HFF-Myc (cell line): ENCODE measurements at regions not wholly inside any gene's neighbourhood (a gene's known extent, or its start where the extent isn't known, plus 50 kb on each side); places are given as distances from the start of the nearest gene placed in this dataset.

Source experiments
- DNase-seq: peaks from one replicate; pipeline ENCODE4 v3.0.0-alpha.2; 2011; ENCODE audit warnings: low read depth; ENCODE audit errors: extremely low read depth
- H3K4me3 ChIP-seq: replicated peaks from 2 replicates; pipeline ENCODE4 v1.5.1; 2011; ENCODE audit warnings: low read depth, mild to moderate bottlenecking, control low read depth, low read length
- TF ChIP-seq, protein P1 (sequence below): IDR thresholded peaks from 2 replicates; pipeline ENCODE4 v1.5.1; 2012; ENCODE audit warnings: mild to moderate bottlenecking, low read depth, low read length, control low read depth; ENCODE audit errors: missing control alignments

DNA sequence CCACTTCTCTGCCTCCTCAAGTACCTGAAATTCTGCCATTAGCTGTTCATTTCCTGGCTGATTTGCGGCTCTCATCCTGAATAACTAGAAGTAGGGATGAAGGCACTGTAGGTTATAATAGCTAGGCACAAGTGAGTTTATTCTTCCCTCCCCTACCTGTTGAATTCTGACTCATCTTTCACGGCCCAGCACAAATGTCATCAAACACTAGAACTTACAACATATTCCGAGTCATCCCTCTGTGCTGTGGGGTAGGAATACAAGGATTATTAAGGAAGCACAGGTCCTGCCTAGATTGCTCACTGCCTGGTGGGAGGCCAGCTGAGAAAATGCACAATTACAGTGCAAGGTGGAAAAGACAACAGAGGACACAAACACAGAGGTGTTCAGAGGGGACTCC lies 103.7 kb upstream of the ASIC2 start:
- TF ChIP-seq, protein P1, sequence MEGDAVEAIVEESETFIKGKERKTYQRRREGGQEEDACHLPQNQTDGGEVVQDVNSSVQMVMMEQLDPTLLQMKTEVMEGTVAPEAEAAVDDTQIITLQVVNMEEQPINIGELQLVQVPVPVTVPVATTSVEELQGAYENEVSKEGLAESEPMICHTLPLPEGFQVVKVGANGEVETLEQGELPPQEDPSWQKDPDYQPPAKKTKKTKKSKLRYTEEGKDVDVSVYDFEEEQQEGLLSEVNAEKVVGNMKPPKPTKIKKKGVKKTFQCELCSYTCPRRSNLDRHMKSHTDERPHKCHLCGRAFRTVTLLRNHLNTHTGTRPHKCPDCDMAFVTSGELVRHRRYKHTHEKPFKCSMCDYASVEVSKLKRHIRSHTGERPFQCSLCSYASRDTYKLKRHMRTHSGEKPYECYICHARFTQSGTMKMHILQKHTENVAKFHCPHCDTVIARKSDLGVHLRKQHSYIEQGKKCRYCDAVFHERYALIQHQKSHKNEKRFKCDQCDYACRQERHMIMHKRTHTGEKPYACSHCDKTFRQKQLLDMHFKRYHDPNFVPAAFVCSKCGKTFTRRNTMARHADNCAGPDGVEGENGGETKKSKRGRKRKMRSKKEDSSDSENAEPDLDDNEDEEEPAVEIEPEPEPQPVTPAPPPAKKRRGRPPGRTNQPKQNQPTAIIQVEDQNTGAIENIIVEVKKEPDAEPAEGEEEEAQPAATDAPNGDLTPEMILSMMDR, result no peak
- DNase-seq, result no peak
- no peak overlapping the region for H3K4me3 ChIP-seq

DNA sequence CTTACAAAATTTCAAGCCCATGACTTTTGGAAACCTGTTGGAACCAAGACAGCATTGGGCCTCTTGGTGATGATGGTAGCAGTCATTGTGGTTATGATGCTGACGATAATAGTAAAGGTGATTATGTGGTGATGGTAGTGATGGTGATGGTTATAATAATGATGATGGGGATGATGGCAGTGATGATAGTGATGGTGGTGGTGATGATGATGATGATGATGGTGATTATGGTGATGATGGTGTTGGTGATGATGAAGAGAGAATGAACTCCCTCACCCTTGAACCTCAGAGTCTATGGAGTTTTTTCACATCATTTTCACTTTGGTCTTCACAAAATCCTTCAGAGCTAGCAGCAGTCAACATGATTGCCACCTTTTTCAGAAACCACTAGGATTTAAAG lies 105.3 kb upstream of the ASIC2 start:
- no peak for DNase-seq
- H3K4me3 ChIP-seq, result no peak overlapping the region
- TF ChIP-seq, protein P1, result no peak

DNA sequence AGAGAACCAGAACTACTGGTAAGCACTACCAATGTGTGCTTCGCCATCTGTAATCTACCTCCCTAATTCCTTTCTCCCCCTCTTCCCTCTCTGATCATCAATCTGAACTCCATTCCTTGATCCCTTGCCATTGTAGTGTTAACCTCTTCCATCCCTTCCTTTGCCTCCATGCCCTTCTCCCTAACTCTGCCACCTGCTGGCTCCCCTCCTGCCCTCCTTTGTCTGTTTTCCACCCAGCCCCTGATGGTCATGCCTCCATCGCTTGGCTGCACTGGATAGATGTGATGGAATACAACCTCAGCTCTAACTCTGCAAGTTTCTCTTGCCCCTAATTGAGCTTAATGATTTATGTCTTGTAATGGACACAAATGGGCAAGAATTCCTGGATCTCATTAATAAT lies 108.2 kb upstream of the ASIC2 start:
- TF ChIP-seq, protein P1, result no peak
- no peak for DNase-seq
- no peak overlapping the region for H3K4me3 ChIP-seq

DNA sequence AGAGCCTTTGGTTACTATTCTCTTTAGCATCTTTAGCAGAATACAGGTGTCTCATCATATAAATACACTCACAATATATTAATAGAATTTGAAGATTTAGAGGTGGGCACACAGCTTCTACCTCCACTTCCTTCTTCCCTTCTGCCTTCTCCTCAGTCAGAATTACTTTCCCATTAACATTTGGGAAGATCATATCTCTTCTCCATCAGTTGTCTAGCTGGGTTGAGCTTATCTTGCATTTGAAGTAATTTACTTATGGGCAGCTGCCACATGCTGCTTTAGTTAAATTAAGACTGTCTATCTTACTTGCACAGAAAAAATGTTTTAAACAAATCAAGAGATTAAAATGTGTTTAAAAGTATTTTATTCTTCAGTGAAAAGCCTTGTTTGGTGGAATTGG lies 110.1 kb upstream of the ASIC2 start:
- TF ChIP-seq, protein P1, result no peak
- no peak for DNase-seq
- H3K4me3 ChIP-seq, result no peak overlapping the region

DNA sequence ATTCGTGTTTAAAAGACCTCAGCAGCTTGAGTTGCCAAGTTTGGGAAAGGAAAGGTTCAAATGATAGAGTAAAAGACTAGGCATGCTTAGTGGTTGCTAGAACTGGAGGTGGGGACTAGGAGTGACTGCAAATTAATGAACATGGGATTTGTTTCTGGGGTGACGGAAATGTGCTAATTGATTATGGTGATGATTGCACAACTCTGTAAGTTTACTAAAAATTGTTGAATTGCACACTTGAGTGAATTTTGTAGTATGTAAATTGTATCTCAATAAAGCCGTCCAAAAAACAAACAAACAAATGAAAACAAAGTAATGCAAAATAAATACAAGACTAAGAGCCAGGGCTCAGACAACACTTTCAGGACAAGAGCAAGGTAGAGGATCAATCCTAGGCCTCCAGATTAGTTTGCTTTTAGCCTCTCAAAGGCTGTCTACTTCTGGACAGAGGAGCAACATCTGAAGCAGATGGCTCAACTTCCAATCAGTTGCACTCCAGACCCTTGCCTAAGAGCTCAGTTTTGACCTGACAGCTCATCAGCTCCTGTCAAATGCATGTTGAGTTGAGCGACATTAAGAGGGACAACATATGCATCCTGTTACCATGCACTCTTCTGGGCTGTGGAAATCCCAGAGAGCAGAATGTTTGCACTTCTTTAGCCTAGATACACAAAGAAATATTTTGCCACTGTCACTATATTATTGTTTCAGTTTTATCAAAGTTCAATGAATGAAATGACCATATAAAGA lies 111.2 kb upstream of the ASIC2 start:
- TF ChIP-seq, protein P1, result no peak
- DNase-seq, result no peak
- no peak overlapping the region for H3K4me3 ChIP-seq

DNA sequence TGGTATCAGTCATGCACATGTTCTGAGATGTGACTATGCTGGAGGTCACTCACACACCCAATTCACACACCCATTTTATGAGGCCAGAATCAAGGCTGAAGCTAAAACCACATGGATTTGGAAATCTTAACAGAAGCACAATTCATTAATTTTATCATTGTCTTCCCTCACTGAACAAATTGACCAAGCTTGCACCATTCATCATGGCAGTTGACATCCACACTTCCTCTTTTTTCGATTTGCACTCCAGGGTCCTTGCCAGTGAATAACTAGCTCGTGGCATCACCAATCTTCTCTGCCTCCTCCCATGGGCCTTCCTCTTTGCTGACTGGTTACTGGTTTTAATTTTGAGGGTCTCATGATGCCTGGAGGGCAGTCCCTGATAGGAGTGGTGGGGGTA lies 123.0 kb upstream of the ASIC2 start:
- H3K4me3 ChIP-seq, result no peak overlapping the region
- TF ChIP-seq, protein P1, result no peak
- no peak for DNase-seq

DNA sequence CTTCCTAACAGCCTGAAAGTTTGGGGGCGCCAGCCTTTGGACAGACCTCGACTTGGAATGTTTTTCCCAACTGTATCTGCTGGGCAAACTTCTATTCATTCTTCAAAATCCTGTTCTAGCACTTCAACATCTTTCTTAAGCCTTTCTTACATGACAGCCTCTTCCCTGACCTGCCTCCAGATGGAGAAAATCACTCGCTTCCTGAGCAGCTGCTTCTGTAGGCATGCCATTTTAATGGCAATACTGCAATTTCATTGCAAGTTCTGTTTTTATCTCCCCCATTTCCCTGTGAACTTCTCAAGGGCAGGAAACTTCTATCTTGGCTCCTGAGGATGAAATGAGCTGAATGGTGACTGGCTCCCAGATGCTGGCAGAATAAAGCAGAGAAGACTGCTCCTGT lies 128.8 kb upstream of the ASIC2 start:
- TF ChIP-seq, protein P1, result no peak
- H3K4me3 ChIP-seq, result no peak overlapping the region
- DNase-seq, result no peak
